CD4-positive, alpha-beta memory T cell (primary cell): ENCODE measurements at regions not wholly inside any gene's neighbourhood (a gene's known extent, or its start where the extent isn't known, plus 50 kb on each side); places are given as distances from the start of the nearest gene placed in this dataset.

Experiments used
- CTCF ChIA-PET: fragments of 350-600 bp; sonication (Branson Sonifier 250); formaldehyde crosslinking; loops from one replicate; lab custom pipeline; 2021; ENCODE audit warnings: inconsistent platforms; ENCODE audit not compliant: partially characterized antibody; lab: Charles Lee
- POLR2A ChIA-PET: fragments of 350-600 bp; sonication (Branson Sonifier 250); formaldehyde crosslinking; loops from one replicate; lab custom pipeline; 2021; ENCODE audit not compliant: partially characterized antibody; lab: Charles Lee
- DNase-seq, 5 donors: peaks; one replicate each; pipeline versions ENCODE4 v3.0.0 to v3.0.0-alpha.2; 2020 to 2022; ENCODE audit warnings: mixed read lengths in 1 of 5
- H3K27ac ChIP-seq: one replicate; pipeline ENCODE4 v1.7.0; 2013; ENCODE audit warnings: low read depth, low read length
- H3K27me3 ChIP-seq: 2 replicates; pipeline ENCODE4 v1.7.0; 2013; ENCODE audit warnings: mild to moderate bottlenecking, low read length, moderate library complexity; ENCODE audit not compliant: insufficient read depth
- H3K36me3 ChIP-seq: 2 replicates; pipeline ENCODE4 v1.7.0; 2013; ENCODE audit warnings: mild to moderate bottlenecking, low read length, moderate library complexity; ENCODE audit not compliant: insufficient read depth
- H3K4me1 ChIP-seq: 2 replicates; pipeline ENCODE4 v1.7.0; 2013; ENCODE audit warnings: mild to moderate bottlenecking, low read length, moderate library complexity; ENCODE audit not compliant: insufficient read depth
- H3K4me3 ChIP-seq, 2 donors: one replicate each; pipeline ENCODE4 v1.7.0; 2013; ENCODE audit warnings: low read length in 2 of 2, mild to moderate bottlenecking in 1 of 2
- H3K9me3 ChIP-seq, 2 donors: one replicate each; pipeline ENCODE4 v1.7.0; 2013; ENCODE audit warnings: low read length in 2 of 2, control low read depth in 1 of 2; ENCODE audit not compliant: control insufficient read depth in 1 of 2
- H3K27ac Mint-ChIP-seq, 7 donors: one replicate each; pipeline ENCODE4 v1.8.0; 2020 to 2021; ENCODE audit warnings: mixed read lengths in 7 of 7, mild to moderate bottlenecking in 6 of 7, inconsistent platforms in 3 of 7, moderate library complexity in 3 of 7
- H3K27me3 Mint-ChIP-seq, 2 donors: one replicate each; pipeline ENCODE4 v1.8.0; 2020 to 2021; ENCODE audit warnings: mixed read lengths in 2 of 2
- H3K36me3 Mint-ChIP-seq, 2 donors: one replicate each; pipeline ENCODE4 v1.8.0; 2020 to 2021; ENCODE audit warnings: mixed read lengths in 2 of 2, inconsistent platforms in 1 of 2, mild to moderate bottlenecking in 1 of 2
- H3K4me1 Mint-ChIP-seq, 4 donors: one replicate each; pipeline ENCODE4 v1.8.0; 2020 to 2021; ENCODE audit warnings: mixed read lengths in 4 of 4, mild to moderate bottlenecking in 1 of 4
- H3K4me3 Mint-ChIP-seq, 8 donors: one replicate each; pipeline ENCODE4 v1.8.0; 2020 to 2021; ENCODE audit warnings: mixed read lengths in 8 of 8, mild to moderate bottlenecking in 7 of 8, moderate library complexity in 6 of 8, inconsistent platforms in 3 of 8
- H3K9me3 Mint-ChIP-seq, 8 donors: one replicate each; pipeline ENCODE4 v1.8.0; 2020 to 2021; ENCODE audit warnings: mixed read lengths in 8 of 8, mild to moderate bottlenecking in 5 of 8, inconsistent platforms in 3 of 8, moderate library complexity in 1 of 8
- intact Hi-C: fragments of 100-400 bp; cut with micrococcal nuclease; formaldehyde crosslinking; loops from one replicate; pipeline ENCODE4 v1.15.1; 2023

- H3K4me1 Mint-ChIP-seq = no peaks in the 10 kb centered on the region
- POLR2A ChIA-PET = no interaction called here
- intact Hi-C loops = no loop called here
- H3K9me3 ChIP-seq = no peaks in the 10 kb centered on the region
- H3K4me3 Mint-ChIP-seq = peak overlapping the region in 1 of 8 donors; percentile 12
- CTCF ChIA-PET = no interaction called here
- H3K4me3 ChIP-seq = no peak overlapping the region
- no peaks in the 10 kb centered on the region for H3K36me3 ChIP-seq
- peaks cover 0 to 13% (median 3%) of the 10 kb centered on the region in 8 donors for H3K9me3 Mint-ChIP-seq
- H3K36me3 Mint-ChIP-seq = no peaks in the 10 kb centered on the region
- no peaks in the 10 kb centered on the region for H3K27me3 Mint-ChIP-seq
- no peak overlapping the region for H3K27ac ChIP-seq
- no peaks in the 10 kb centered on the region for H3K27me3 ChIP-seq
- no peaks in the 10 kb centered on the region for H3K4me1 ChIP-seq
- H3K27ac Mint-ChIP-seq = no peak overlapping the region
- DNase-seq = no peak
Observed at GRCh38 chr5:161757223-161757622, 71.7 kb downstream of the GABRA6 start.

GRCh38 chr5:161763571-161763970 lies 78.0 kb downstream of the GABRA6 start:
- ChIA-PET CTCF (no interaction called here), POLR2A (no interaction called here)
- H3K27me3 ChIP-seq = no peaks in the 10 kb centered on the region
- H3K36me3 ChIP-seq = no peaks in the 10 kb centered on the region
- H3K4me1 ChIP-seq = no peaks in the 10 kb centered on the region
- Mint-ChIP-seq H3K27me3 (no peaks in the 10 kb centered on the region), H3K36me3 (no peaks in the 10 kb centered on the region), H3K4me3 (no peak overlapping the region), H3K9me3 (peaks cover 0 to 5% (median 0%) of the 10 kb centered on the region in 8 donors), H3K27ac (no peak overlapping the region), H3K4me1 (no peaks in the 10 kb centered on the region)
- H3K9me3 ChIP-seq = no peaks in the 10 kb centered on the region
- no peak overlapping the region for H3K4me3 ChIP-seq
- DNase-seq = no peak
- no peak overlapping the region for H3K27ac ChIP-seq
- intact Hi-C loops = no loop called here

- POLR2A ChIA-PET = no interaction called here
Observed at GRCh38 chr5:161765611-161766010, 80.1 kb downstream of the GABRA6 start.

GRCh38 chr5:161775891-161776290 lies 72.0 kb upstream of the GABRA1 start:
- Mint-ChIP-seq H3K4me3 (no peak overlapping the region), H3K4me1 (no peaks in the 10 kb centered on the region), H3K36me3 (no peaks in the 10 kb centered on the region), H3K27me3 (no peaks in the 10 kb centered on the region), H3K27ac (no peak overlapping the region), H3K9me3 (peaks cover 0 to 9% (median 2%) of the 10 kb centered on the region in 8 donors)
- ChIA-PET CTCF (no interaction called here), POLR2A (no interaction called here)
- Histone ChIP-seq H3K4me1 (no peaks in the 10 kb centered on the region), H3K4me3 (no peak overlapping the region), H3K9me3 (no peaks in the 10 kb centered on the region), H3K27ac (no peak overlapping the region), H3K27me3 (no peaks in the 10 kb centered on the region), H3K36me3 (no peaks in the 10 kb centered on the region)
- DNase-seq = no peak
- intact Hi-C loops = no loop called here

More at GRCh38 chr5:161765611-161766010, 80.1 kb downstream of the GABRA6 start:
- no peaks in the 10 kb centered on the region for H3K27me3 ChIP-seq
- H3K36me3 Mint-ChIP-seq = no peaks in the 10 kb centered on the region
- H3K27ac Mint-ChIP-seq = no peak overlapping the region
- CTCF ChIA-PET = no interaction called here
- H3K27ac ChIP-seq = no peak overlapping the region
- no peak for DNase-seq
- peaks cover 0 to 6% (median 0%) of the 10 kb centered on the region in 8 donors for H3K9me3 Mint-ChIP-seq
- no peaks in the 10 kb centered on the region for H3K9me3 ChIP-seq
- no peaks in the 10 kb centered on the region for H3K27me3 Mint-ChIP-seq
- H3K36me3 ChIP-seq = no peaks in the 10 kb centered on the region
- intact Hi-C loops = no loop called here
- no peak overlapping the region for H3K4me3 ChIP-seq
- no peaks in the 10 kb centered on the region for H3K4me1 Mint-ChIP-seq
- no peaks in the 10 kb centered on the region for H3K4me1 ChIP-seq
- no peak overlapping the region for H3K4me3 Mint-ChIP-seq

GRCh38 chr5:161778796-161779195 lies 69.1 kb upstream of the GABRA1 start:
- Histone ChIP-seq H3K4me3 (no peak overlapping the region), H3K27me3 (no peaks in the 10 kb centered on the region), H3K4me1 (no peaks in the 10 kb centered on the region), H3K27ac (no peak overlapping the region), H3K9me3 (no peaks in the 10 kb centered on the region), H3K36me3 (no peaks in the 10 kb centered on the region)
- intact Hi-C loops = no loop called here
- H3K36me3 Mint-ChIP-seq = no peaks in the 10 kb centered on the region
- H3K27me3 Mint-ChIP-seq = no peaks in the 10 kb centered on the region
- peaks cover 0 to 9% (median 4%) of the 10 kb centered on the region in 8 donors for H3K9me3 Mint-ChIP-seq
- no peaks in the 10 kb centered on the region for H3K4me1 Mint-ChIP-seq
- ChIA-PET CTCF (no interaction called here), POLR2A (no interaction called here)
- no peak overlapping the region for H3K4me3 Mint-ChIP-seq
- no peak for DNase-seq
- no peak overlapping the region for H3K27ac Mint-ChIP-seq

- H3K27me3 Mint-ChIP-seq = no peaks in the 10 kb centered on the region
- H3K9me3 Mint-ChIP-seq = peaks cover 0 to 12% (median 4%) of the 10 kb centered on the region in 8 donors
- no peaks in the 10 kb centered on the region for H3K4me1 Mint-ChIP-seq
- Histone ChIP-seq H3K27ac (no peak overlapping the region), H3K27me3 (no peaks in the 10 kb centered on the region), H3K4me3 (no peak overlapping the region), H3K36me3 (no peaks in the 10 kb centered on the region), H3K9me3 (no peaks in the 10 kb centered on the region), H3K4me1 (no peaks in the 10 kb centered on the region)
- intact Hi-C loops = no loop called here
- H3K27ac Mint-ChIP-seq = no peak overlapping the region
- ChIA-PET POLR2A (no interaction called here), CTCF (no interaction called here)
- H3K4me3 Mint-ChIP-seq = no peak overlapping the region
- no peaks in the 10 kb centered on the region for H3K36me3 Mint-ChIP-seq
- DNase-seq = no peak
Observed at GRCh38 chr5:161783297-161783696, 64.6 kb upstream of the GABRA1 start.

- no peaks in the 10 kb centered on the region for H3K27me3 ChIP-seq
- H3K27me3 Mint-ChIP-seq = no peaks in the 10 kb centered on the region
- no peaks in the 10 kb centered on the region for H3K9me3 ChIP-seq
- no peaks in the 10 kb centered on the region for H3K36me3 ChIP-seq
- intact Hi-C loops = no loop called here
- DNase-seq = no peak
- no peak overlapping the region for H3K4me3 Mint-ChIP-seq
- H3K9me3 Mint-ChIP-seq = peaks cover 0 to 4% (median 0%) of the 10 kb centered on the region in 8 donors
- H3K27ac Mint-ChIP-seq = no peak overlapping the region
- H3K4me1 ChIP-seq = no peaks in the 10 kb centered on the region
- POLR2A ChIA-PET = no interaction called here
- H3K4me3 ChIP-seq = no peak overlapping the region
- no peak overlapping the region for H3K27ac ChIP-seq
- H3K36me3 Mint-ChIP-seq = no peaks in the 10 kb centered on the region
- CTCF ChIA-PET = no interaction called here
- H3K4me1 Mint-ChIP-seq = no peaks in the 10 kb centered on the region
Observed at GRCh38 chr5:161786686-161787085, 61.2 kb upstream of the GABRA1 start.

- H3K4me3 Mint-ChIP-seq = no peak overlapping the region
- POLR2A ChIA-PET = no interaction called here
- no peak overlapping the region for H3K27ac Mint-ChIP-seq
- H3K4me1 ChIP-seq = no peaks in the 10 kb centered on the region
- no peaks in the 10 kb centered on the region for H3K9me3 ChIP-seq
- H3K36me3 Mint-ChIP-seq = no peaks in the 10 kb centered on the region
- no peaks in the 10 kb centered on the region for H3K4me1 Mint-ChIP-seq
- H3K36me3 ChIP-seq = no peaks in the 10 kb centered on the region
- CTCF ChIA-PET = no interaction called here
- no peak for DNase-seq
- peaks cover 0 to 3% (median 0%) of the 10 kb centered on the region in 8 donors for H3K9me3 Mint-ChIP-seq
- H3K27ac ChIP-seq = no peak overlapping the region
- intact Hi-C loops = no loop called here
- no peaks in the 10 kb centered on the region for H3K27me3 ChIP-seq
- no peak overlapping the region for H3K4me3 ChIP-seq
- no peaks in the 10 kb centered on the region for H3K27me3 Mint-ChIP-seq
Observed at GRCh38 chr5:161790926-161791325, 57.0 kb upstream of the GABRA1 start.
